ENCODE measurements at regions not wholly inside any gene's neighbourhood (a gene's known extent, or its start where the extent isn't known, plus 50 kb on each side); places are given as distances from the start of the nearest gene placed in this dataset.
"Not testable (repeated sequence)": the region's sequence is repeated elsewhere in the genome, so short reads cannot be mapped to it uniquely, and the experiment has no call there.

- no peak for DNase-seq
Observed at GRCh38 chr1:234957330-234958065, 171.1 kb downstream of the TOMM20 start.

GRCh38 chr1:234956821-234957329, 171.8 kb downstream of the TOMM20 start:
- no peak for DNase-seq

DNA sequence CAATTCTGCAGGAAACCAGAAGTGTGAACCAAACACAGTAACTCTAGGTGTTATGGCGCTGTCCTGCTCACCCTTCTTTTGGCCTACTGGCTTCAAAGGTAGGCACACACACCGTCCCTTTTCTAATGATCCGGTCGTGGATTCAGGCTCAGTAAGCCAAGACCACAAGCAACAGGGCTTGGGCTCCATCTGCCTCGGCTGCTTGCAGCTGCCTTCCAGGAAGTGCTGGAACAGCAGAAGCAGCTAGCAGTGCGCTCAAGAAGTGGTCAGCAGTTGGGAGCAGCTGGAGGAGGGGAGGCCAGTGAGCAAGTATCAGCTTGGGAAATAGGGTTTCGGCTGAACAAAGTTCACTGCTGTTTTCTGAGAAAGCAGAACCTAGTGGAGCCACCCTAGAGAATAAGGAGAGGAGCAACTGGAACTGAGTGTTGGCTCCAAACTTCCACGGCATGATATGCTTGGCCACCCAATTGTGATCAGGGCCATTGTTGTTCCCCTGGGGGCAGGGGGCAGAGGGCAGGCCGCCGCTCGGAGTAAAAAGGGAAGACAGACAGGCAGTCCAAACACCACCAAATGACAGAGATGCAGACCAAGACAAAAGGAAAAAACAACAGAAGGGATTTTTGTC, 173.4 kb downstream of the TOMM20 start:
- peak; percentile 93 for DNase-seq

DNA sequence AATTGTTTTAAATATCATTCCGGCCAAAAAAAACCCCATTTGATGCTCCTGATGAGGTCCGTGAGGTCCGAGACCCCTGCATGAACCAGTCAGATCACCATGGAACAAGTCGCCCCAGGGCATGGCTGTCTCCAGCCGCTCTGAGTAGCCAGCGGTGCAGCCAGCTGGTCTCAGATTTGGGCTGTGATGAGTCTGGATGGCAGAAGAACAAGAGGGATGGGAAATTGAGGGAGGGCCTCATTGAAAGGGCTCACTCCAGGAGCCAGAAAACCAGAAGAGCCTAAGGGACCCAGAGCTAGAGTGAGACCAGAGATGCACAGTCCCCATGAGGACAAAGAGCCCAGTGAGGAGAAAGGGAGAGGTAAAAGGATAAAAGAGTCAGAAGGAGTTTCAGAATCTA, 174.0 kb downstream of the TOMM20 start:
- no peak for DNase-seq

DNA sequence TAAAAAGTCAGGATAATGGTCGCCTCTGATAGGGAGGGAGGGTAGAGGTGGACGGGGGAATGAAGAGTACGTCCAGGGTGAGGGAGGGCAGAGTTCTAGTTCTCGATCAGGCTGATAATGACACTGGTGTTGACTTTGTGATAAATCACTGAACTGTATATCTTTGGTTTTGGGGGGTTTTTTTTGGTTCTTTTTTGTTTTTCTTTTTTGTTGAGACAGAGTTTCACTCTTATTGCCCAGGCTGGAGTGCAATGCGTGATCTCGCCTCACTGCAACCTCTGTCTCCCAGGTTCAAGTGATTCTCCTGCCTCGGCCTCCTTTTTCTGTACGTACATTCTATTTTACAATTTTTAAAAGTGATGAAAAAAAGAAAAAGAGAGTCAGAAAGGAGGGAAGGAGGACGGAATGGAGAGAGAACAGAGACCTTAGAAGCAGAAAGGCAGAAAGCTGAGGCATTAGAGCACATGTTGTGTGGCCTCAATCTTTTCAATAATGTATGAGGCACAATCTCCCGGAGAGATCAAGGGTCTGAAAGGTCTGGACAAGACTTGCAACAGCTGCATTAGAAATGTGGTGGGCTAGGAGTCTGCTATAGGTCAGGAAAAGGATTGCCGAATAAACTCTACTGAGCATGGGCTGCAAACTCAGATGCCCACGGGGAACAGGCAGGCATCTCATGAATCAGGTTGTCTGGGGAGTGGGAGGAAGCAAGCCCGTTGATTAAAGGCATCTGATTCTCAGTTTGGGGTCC, 174.8 kb downstream of the TOMM20 start:
- DNase-seq, result no peak

GRCh38 chr1:234950598-234950997, 178.0 kb downstream of the TOMM20 start:
- DNase-seq, result no peak

DNA sequence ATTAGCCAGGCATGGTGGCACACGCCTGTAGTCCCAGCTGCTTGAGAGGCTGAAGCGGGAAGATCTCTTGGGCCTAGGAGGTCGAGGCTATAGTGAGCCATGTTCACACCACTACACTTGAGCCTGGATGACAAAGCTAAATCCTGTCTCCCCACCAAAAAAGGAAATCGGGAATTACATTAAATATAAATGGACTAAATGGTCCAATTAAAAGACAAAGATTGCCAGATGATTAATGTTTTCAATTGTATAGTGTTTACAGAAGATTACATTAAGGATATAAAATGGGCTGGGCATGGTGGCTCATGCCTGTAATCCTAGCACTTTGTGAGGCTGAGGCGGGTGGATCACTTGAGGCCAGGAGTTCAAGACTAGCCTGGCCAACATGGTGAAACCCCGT, 179.1 kb downstream of the TOMM20 start:
- not testable (repeated sequence) for DNase-seq

DNA sequence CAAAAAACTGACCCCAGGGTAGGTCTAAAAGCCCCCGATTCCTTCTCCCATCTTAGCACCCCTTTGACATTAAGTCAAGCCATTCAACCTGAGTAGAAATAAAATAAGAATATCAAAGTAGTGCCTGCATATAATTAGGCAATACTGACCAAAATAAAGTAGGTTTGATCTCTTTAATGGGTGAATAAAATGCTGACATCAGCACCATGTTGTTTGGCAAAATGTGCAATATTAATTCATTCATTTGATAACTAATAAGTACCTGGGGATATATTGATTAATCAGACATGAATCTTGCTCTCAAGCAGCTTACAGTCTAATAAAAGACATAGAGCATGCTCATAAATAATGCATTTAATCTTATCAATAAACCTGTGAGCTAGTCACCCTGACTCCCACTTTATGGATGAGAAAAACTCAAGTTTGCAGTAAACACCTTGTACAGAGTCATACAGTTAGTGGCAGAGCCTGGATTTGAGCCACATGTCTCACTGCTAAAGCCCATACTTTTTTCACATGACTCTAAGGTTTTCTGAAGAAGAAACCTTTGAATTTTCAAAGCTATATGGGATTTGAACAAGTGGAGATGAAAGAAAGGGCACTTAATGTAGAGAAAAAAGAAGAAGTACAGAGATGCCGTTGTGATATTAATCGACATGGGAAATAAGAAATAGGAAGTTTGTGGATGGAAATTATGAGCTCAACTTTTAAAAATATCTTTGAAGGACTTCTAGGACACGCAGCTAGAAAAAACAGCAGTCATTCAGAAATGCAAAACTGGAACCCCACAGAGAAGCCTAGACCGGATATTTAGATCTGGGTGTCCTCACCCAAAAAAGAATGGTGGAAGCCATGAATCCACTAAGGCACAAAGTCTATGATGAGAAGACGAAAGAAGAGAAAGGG, 183.9 kb downstream of the TOMM20 start:
- DNase-seq, result no peak

DNA sequence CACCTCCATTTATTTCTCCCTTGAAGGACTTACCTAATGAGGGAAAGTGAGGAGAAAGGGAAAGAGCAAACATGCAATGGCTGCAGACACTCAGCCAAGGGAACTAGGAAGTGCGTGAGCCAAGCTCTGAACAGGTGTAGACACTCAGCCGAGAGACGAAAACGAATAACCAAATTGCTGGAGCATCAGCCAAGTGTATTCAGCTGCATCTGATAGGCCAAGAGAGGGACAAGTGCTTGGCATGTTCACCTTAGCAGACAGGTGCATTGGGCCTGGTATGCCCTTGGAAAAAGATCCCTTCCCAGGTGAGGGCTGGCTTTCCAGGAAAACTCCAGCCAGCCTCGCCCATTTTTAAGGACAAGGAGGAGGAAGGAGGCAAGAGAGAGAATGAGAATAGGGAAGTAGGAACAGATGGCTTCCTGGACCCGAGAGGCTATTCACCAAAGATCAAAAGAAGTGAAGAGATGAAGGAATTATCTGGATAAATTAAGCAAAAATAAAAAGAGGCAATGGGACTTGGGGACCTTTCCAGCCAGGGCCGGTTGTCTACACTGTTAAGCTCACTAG, 184.7 kb downstream of the TOMM20 start:
- no peak for DNase-seq

- no peak for DNase-seq
Observed at GRCh38 chr1:234942879-234943506, 185.6 kb downstream of the TOMM20 start.

DNA sequence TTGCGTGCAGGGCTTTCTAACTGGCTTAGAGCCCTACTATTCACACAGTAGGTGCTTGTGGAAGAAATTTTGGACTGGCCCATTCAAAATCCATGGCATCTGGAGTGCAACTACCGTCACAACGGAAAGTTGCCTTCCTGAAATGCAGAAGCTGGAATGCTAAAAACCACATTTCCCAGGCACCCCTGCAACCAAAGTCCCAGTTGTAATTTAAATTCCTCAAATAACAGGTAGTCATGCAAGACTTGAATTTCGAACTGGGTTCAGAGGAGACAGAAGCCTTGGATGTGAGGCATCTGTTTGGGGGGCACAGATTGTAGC, 186.7 kb downstream of the TOMM20 start:
- DNase-seq, result no peak

- no peak for DNase-seq
Observed at GRCh38 chr1:234941321-234942011, 187.2 kb downstream of the TOMM20 start.

- no peak for DNase-seq
Observed at GRCh38 chr1:234940841-234941240, 187.8 kb downstream of the TOMM20 start.

DNA sequence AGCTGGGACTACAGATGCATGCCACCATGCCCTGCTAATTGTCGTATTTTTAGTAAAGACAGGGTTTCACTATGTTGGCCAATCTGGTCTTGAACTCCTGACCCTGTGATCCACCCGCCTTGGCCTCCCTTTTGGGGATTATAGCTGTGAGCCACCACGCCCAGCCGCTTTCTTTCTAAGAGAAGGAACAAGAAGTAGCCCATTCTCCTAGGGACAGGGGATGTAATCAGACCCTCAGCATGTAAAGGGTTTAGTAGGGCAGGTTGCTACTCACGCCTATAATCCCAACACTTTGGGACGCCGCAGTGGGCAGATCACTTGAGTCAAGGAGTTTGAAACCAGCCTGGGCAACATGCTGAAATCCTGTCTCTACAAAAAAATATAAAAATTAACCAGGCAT, 189.7 kb downstream of the TOMM20 start:
- no peak for DNase-seq

DNA sequence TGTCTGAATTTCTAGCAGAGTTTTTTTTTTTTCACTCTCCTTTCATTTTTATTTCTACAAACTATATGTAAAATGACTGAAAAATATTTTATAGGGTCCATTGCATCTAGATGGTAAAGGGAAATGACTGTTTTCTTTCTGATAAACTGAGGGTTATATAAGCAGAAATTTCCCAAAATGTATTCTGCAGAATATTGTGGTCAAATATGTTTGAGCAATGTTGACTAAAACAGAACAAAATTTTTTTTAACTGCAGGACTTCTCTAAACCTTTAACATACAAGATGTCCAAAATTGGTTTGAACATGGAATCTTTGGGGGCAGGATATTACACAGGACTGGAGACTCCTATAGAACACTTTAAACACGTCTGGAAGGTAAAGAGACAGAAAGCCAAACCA, 190.5 kb downstream of the TOMM20 start:
- DNase-seq, result no peak

DNA sequence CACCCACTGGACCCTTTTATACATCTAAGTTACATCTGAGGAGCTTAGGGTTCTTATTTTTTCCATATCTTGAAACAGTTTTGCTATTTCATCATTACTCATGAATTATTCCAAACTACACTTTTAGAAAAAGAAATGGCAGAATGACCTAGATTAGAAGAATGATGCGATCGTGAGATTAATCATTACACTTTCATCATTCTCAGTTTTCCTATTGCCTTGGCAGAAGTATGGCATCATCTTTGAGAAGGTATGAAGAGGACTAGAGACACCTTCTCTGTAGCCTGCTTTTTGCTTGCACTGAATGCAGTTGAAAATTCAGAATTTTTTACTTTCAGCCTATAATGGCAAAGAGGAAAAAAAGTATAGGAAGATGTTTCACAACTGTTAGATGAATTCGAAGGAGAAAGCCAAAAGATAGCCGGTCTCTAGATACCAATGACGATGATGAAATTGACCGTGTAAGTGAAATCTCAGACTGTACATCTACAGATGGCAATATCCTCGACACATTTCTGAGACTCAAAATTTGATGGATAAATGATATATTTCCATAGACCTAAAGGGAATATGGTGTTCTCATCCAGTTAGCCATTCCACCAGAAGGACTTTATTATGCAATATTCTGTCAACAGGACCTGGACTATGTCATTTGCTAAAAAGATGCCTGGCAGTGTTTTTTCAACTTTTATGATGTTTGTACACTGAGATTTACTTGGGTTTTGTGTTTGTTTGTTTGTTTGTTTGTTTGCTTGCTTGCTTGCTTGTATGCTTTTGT, 191.8 kb downstream of the TOMM20 start:
- no peak for DNase-seq

DNA sequence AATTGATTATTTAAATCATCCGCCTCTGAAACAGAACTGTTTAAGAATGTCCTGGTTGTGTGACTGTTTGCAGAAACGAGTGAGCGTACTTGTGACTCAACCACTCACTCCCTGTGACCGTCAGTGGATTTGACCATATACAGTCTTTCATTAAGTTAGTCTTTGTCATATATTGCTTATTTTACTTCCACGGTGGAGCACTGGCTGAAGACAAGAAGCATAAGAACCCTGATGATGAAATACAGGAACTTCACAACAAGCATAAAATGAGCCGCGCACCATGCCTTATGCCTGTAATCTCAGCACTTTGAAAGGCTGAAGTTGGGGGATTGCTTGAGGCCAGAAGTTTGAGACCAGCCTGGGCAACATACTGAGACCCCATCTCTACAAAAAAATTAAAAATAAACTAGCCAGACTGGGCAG, 194.0 kb downstream of the TOMM20 start:
- DNase-seq, result no peak

DNA sequence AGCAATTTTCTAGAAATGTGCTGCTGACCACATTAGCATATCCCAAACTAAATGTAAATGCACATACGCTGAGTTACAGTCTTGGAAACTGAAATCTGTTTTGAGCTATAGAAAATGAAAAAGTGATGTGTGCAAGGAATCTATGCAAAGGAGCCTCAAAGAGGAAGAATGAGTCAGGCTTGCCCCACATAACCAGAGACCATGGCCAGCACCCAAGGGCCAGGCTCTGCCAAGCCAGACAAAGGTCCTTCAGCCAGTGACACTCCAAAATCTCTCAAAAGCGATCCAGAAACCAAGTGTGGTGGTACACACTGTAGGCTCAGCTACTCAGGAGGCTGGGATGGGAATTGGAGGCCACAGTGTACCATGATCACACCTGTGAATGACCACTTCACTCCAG, 195.2 kb downstream of the TOMM20 start:
- DNase-seq, result peak; percentile 35

GRCh38 chr1:234932511-234933430, 195.9 kb downstream of the TOMM20 start:
- no peak for DNase-seq
